Esophagus (tissue), 2 donors: ENCODE measurements at regions not wholly inside any gene's neighbourhood (a gene's known extent, or its start where the extent isn't known, plus 50 kb on each side); places are given as distances from the start of the nearest gene placed in this dataset.

Experiments used
- H3K27ac ChIP-seq, 2 donors: one replicate each; pipeline ENCODE4 v1.5.1; 2013; ENCODE audit warnings: low read depth in 2 of 2, mild to moderate bottlenecking in 2 of 2, inconsistent platforms in 1 of 2, low read length in 1 of 2, moderate library complexity in 1 of 2
- H3K27me3 ChIP-seq, 2 donors: one replicate each; pipeline ENCODE4 v1.6.1; 2013; ENCODE audit warnings: low read length in 2 of 2, control low read depth in 1 of 2, mild to moderate bottlenecking in 1 of 2; ENCODE audit not compliant: insufficient read depth in 2 of 2, control insufficient read depth in 1 of 2
- H3K36me3 ChIP-seq, 2 donors: one replicate each; pipeline ENCODE4 v1.6.1; 2013; ENCODE audit warnings: low read length in 1 of 2; ENCODE audit not compliant: control insufficient read depth in 2 of 2, insufficient read depth in 2 of 2
- H3K4me1 ChIP-seq, 2 donors: one replicate each; pipeline ENCODE4 v1.6.1; 2013; ENCODE audit warnings: low read length in 1 of 2; ENCODE audit not compliant: control insufficient read depth in 2 of 2, insufficient read depth in 2 of 2
- H3K4me3 ChIP-seq, 2 donors: one replicate each; pipeline ENCODE4 v1.5.1; 2013; ENCODE audit warnings: low read length in 2 of 2, mild to moderate bottlenecking in 2 of 2, low read depth in 1 of 2, moderate library complexity in 1 of 2
- H3K9me3 ChIP-seq, 2 donors: one replicate each; pipeline ENCODE4 v1.6.1; 2013; ENCODE audit warnings: mild to moderate bottlenecking in 2 of 2, low read depth in 1 of 2, low read length in 1 of 2, moderate library complexity in 1 of 2; ENCODE audit not compliant: control insufficient read depth in 2 of 2, insufficient read depth in 1 of 2
- WGBS, 2 donors: extraction: QIAGEN DNeasy Blood & Tissue Kit; methylation state at CpG; one replicate each; pipeline ENCODE4 v1.1.7; 2013; 5-methylcytosine and 5-hydroxymethylcytosine counted together
- donor health status: healthy with polysubstance abuse.
- donor health status: Bipolar disorder and iron deficiency.

DNA sequence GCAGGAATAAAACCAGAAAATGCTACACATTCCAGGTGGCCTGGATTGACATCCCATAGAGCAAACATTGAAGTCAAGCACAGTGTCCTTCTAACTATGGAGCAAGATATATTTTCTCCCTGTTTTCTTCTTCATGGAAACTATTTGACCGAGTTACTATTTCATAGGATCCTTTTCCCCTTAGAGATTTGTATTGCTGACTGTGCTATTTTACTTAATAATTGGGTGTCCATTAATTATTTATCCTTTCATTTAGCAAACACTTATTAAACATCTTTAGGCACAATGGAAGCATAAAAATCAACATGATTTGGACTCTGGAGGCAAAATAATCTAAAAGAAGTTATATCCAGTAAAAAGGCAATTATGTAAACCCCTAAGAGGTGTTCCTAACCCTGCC is 782.8 kb upstream of the ACVR2A start:
- Histone ChIP-seq H3K4me1 (peaks cover 0 to 5% of the 10 kb centered on the region in 2 donors), H3K4me3 (no peak overlapping the region), H3K27me3 (no peaks in the 10 kb centered on the region), H3K36me3 (no peaks in the 10 kb centered on the region), H3K9me3 (peaks cover 0 to 5% of the 10 kb centered on the region in 2 donors), H3K27ac (no peak overlapping the region)
- 0 to 28% methylated on average over 1 of the region's 1 CpG for WGBS, 2 donors

DNA sequence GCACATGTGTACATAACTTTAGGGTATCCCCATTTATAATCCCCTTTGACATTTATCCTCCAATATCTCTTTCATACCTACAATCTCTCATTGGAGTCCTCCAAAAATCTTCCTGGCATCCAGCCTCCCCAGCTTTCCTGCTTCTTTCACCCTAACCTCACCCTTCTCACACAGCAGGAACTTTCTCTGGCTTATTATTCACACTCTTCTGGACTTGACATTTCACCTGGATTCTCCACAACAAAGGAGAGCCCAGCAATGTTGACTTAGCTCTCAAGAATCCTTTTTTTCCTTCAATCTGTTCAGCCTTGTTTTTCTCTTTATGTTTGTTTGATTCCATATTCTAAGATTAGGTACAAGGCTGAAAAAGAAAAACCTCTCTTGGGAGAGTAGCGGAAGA is 783.6 kb upstream of the ACVR2A start:
- no peaks in the 10 kb centered on the region for H3K27me3 ChIP-seq
- peaks cover 0 to 5% of the 10 kb centered on the region in 2 donors for H3K9me3 ChIP-seq
- peaks cover 0 to 5% of the 10 kb centered on the region in 2 donors for H3K4me1 ChIP-seq
- no peak overlapping the region for H3K4me3 ChIP-seq
- H3K27ac ChIP-seq, result no peak overlapping the region
- H3K36me3 ChIP-seq, result no peaks in the 10 kb centered on the region
- 83 to 87% methylated on average over 1 of the region's 1 CpG for WGBS, 2 donors

DNA sequence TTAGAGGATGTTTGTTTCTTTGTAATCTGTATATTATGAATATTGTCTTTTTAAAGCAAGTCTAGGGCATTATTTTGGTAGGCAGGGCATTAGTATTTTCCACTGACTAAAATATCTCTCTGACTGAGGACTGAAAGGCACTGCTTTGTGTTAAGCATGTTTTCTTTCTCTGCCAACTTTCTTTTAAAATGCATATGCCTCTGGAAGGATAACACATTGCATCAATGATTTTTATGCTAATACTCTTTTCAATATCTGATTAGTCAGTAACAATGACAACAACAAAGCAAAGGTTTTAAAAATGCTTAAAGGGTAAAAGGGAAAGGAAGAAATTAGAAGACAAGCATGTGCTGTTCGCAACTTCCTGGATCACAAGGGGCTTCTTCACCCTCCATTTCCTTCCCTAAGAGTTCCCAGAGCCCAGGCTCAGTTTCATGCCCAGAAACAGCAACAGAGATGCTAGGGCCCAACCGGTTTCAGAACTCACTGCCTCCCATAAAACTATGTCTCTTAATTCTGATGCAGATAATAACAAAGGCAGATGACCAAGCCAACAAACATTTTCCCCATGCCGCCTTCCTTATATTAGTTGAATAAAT is 786.8 kb upstream of the ACVR2A start:
- Histone ChIP-seq H3K4me3 (no peak overlapping the region), H3K27ac (no peak overlapping the region), H3K9me3 (no peaks in the 10 kb centered on the region), H3K27me3 (no peaks in the 10 kb centered on the region), H3K36me3 (no peaks in the 10 kb centered on the region), H3K4me1 (no peaks in the 10 kb centered on the region)
- 85 to 86% methylated on average over 3 of the region's 3 CpGs for WGBS, 2 donors

DNA sequence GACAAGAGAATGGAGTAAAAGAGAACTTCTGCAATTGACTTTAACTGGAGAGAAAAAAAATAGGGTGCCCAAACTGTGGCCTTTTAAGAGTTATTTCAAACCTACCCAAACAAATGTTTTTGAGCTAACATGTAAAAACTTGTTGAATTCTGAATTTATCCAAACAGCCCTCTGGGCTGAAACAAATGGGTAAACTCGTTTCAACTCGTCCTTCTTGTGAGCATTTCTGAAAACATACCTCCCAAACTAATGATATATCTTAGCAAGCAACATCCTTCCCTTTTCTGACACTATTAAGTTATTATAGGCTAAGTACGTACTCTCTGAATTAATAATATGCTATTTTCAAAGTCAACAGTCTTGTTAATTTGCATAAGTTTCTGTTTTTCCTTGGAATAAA is 793.0 kb upstream of the ACVR2A start:
- H3K27ac ChIP-seq, result no peak overlapping the region
- H3K4me1 ChIP-seq, result no peaks in the 10 kb centered on the region
- no peak overlapping the region for H3K4me3 ChIP-seq
- H3K27me3 ChIP-seq, result no peaks in the 10 kb centered on the region
- no peaks in the 10 kb centered on the region for H3K9me3 ChIP-seq
- no peaks in the 10 kb centered on the region for H3K36me3 ChIP-seq
- WGBS, 2 donors, result 47 to 55% methylated on average over 3 of the region's 3 CpGs

DNA sequence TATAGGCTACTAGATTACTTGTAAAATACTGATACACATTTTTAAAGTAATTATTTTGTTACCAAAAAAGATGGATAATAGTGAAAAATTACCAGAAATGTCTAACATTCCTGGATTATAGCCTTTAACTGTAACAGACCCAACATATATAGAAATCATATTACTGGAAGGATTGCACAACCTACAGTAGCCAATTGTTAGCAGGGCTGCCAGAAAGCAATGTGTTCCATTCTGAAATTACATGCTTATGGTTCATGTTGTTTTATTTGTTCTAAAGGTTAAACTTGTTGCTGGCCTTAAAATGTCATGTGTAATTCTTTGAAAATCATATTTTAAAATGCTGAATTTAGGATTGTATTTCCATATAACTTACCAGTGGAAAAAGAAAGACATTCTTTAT is 793.6 kb upstream of the ACVR2A start:
- Histone ChIP-seq H3K27ac (no peak overlapping the region), H3K4me3 (no peak overlapping the region), H3K36me3 (no peaks in the 10 kb centered on the region), H3K27me3 (no peaks in the 10 kb centered on the region), H3K9me3 (no peaks in the 10 kb centered on the region), H3K4me1 (no peaks in the 10 kb centered on the region)

DNA sequence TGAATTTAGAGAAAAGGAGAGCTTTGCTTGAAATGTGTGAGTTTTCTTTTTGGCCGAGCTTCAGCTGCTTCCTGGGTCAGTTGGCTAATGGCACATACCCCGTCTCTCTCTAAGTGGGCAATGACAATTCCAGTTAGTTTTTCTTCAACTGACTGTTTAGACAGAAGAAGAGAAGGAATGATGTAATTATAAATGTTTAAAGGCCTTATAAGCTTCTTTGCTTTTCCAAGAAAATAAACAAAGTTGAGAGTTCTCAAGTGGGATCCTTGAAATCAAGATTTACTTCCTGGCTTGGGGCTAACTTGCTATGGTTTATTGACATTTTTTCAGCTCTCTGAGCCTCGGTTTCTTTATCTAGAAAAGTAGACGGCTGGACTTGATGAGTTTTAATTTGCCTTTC is 794.9 kb upstream of the ACVR2A start:
- no peaks in the 10 kb centered on the region for H3K9me3 ChIP-seq
- WGBS, 2 donors, result 61 to 63% methylated on average over 4 of the region's 4 CpGs
- H3K36me3 ChIP-seq, result no peaks in the 10 kb centered on the region
- no peak overlapping the region for H3K27ac ChIP-seq
- H3K27me3 ChIP-seq, result no peaks in the 10 kb centered on the region
- H3K4me3 ChIP-seq, result no peak overlapping the region
- H3K4me1 ChIP-seq, result no peaks in the 10 kb centered on the region

DNA sequence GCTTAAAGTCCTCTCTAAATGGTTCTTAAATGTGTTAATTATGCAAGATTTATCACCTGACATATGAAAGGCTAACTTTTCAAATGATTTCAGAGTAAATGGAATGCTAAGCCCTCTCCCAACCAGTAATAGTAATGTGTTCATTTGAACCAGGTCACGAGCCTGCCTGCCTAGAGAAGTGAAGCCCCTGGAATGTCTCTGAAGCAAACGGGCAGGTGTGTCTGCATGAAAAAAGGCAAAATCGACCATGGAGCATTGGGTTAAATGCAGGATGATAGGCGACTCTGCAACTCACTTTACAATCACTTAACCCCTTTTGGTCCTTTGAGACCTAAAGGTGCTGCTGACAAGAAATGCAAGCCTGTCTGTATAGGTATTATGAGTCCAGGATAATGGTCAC is 798.4 kb upstream of the ACVR2A start:
- Histone ChIP-seq H3K9me3 (no peaks in the 10 kb centered on the region), H3K4me1 (no peaks in the 10 kb centered on the region), H3K27me3 (no peaks in the 10 kb centered on the region), H3K4me3 (no peak overlapping the region), H3K27ac (no peak overlapping the region), H3K36me3 (no peaks in the 10 kb centered on the region)
- 79 to 80% methylated on average over 4 of the region's 4 CpGs for WGBS, 2 donors

DNA sequence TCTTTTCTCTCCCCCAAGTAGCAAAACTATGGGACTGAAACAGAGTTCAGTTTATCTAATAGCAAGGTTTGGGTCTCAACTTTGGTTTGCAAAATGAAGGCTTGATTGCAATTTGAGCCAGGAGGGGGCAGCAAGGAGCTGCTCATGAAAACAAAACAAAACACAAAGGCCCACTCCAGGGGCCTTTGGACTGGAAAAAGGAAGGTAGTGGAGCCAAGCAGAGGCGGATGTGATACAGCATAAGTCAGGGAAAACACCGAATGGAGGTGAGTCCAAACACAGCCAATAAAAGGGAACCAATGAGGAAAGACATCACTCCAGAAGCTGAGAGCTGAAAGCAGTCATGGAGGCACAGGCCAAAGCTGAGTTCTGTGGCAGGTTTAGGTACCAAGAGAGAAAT is 799.7 kb upstream of the ACVR2A start:
- Histone ChIP-seq H3K9me3 (no peaks in the 10 kb centered on the region), H3K4me3 (no peak overlapping the region), H3K27ac (no peak overlapping the region), H3K4me1 (no peaks in the 10 kb centered on the region), H3K36me3 (no peaks in the 10 kb centered on the region), H3K27me3 (no peaks in the 10 kb centered on the region)
- 41 to 54% methylated on average over 2 of the region's 2 CpGs for WGBS, 2 donors

DNA sequence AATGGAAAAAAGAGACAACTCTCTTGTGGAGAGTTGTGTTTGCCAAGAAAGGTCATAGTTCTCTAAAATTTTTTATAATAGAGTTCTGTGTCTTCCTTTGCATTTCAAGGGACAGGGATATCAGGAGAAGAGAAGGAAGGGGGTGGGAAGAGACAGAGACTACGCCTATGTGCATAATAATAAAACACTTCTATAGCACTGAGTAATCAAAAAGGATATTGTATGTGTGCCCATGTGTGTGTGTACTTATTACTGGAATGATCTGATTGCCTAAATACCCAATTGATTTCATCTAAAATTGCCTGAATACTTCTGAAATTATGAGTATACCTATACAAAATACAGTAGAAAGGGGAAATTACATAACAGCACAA is 803.7 kb upstream of the ACVR2A start:
- 77 to 88% methylated on average over 1 of the region's 1 CpG for WGBS, 2 donors
- no peaks in the 10 kb centered on the region for H3K4me1 ChIP-seq
- H3K27me3 ChIP-seq, result no peaks in the 10 kb centered on the region
- no peak overlapping the region for H3K27ac ChIP-seq
- no peaks in the 10 kb centered on the region for H3K9me3 ChIP-seq
- H3K4me3 ChIP-seq, result no peak overlapping the region
- no peaks in the 10 kb centered on the region for H3K36me3 ChIP-seq

DNA sequence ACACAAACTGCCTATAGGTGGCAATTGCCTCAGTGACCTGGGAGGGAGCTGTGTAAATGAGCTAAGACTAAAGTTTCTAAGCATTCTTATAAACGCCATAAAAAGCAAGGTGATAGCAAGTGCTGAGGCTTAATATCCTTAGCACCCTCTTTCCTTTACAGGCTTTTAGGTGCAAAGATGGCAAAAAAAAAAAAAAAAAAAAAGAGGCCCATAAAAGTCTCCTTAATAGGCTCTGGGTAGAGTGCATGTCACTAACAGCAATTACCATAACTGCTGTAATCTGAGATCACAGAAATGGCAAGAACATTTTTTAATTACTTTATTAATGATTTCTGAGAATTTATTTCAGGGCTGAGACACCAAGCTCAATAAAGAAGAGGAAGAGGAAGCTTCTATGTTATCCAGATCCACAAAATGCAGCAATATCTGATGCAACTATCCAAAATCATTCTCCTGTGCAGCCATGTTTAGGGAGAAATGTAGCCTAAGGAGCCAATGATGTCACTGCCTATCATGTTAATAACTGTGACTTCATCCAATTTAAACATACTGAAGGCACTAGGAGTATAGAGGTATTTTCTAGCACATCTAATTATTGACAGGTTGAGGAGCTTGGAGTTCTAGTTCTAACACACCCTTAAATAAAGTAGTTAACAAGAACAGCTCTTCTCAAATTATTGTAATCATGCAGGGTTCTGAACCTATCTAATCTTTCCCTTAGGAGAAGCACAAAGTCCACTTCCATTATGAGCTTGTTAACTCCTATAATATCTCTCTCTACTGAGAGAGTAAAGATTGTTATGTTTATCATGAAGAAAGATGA is 804.3 kb upstream of the ACVR2A start:
- H3K27me3 ChIP-seq, result no peaks in the 10 kb centered on the region
- no peaks in the 10 kb centered on the region for H3K36me3 ChIP-seq
- whole genome bisulfite sequencing, 2 donors, result 68 to 88% methylated on average over 1 of the region's 1 CpG
- H3K4me1 ChIP-seq, result no peaks in the 10 kb centered on the region
- H3K4me3 ChIP-seq, result no peak overlapping the region
- no peaks in the 10 kb centered on the region for H3K9me3 ChIP-seq
- H3K27ac ChIP-seq, result no peak overlapping the region
